GM23248 (cell line): ENCODE measurements at regions not wholly inside any gene's neighbourhood (a gene's known extent, or its start where the extent isn't known, plus 50 kb on each side); places are given as distances from the start of the nearest gene placed in this dataset.
A peak's percentile ranks its signal among the peaks of the same experiment; 100 is the strongest.

Source experiments
- DNase-seq: peaks from one replicate; pipeline ENCODE4 v3.0.0-alpha.2; 2015
- H2AFZ ChIP-seq: fragments of 200-600 bp; sonication (generic); 2 replicates; pipeline ENCODE4 v1.6.1; 2016; ENCODE audit warnings: antibody characterized with exemption
- H3F3A ChIP-seq: fragments of 200-600 bp; sonication (generic); 2 replicates; pipeline ENCODE4 v1.6.1; 2016; ENCODE audit warnings: mild to moderate bottlenecking, antibody characterized with exemption, mixed run types; ENCODE audit not compliant: insufficient read depth
- H3K27ac ChIP-seq: fragments of 200-600 bp; sonication (generic); 2 replicates; pipeline ENCODE4 v1.5.1; 2016; ENCODE audit warnings: mild to moderate bottlenecking
- H3K27me3 ChIP-seq: fragments of 200-600 bp; sonication (generic); replicated peaks from 2 replicates; pipeline ENCODE4 v1.6.1; 2016; ENCODE audit warnings: mild to moderate bottlenecking; ENCODE audit not compliant: insufficient read depth
- H3K36me3 ChIP-seq: fragments of 200-600 bp; sonication (generic); 2 replicates; pipeline ENCODE4 v1.6.1; 2016; ENCODE audit warnings: low read depth, mild to moderate bottlenecking
- H3K4me1 ChIP-seq: fragments of 200-600 bp; sonication (generic); 2 replicates; pipeline ENCODE4 v1.6.1; 2016; ENCODE audit warnings: mild to moderate bottlenecking; ENCODE audit not compliant: insufficient read depth
- H3K4me2 ChIP-seq: fragments of 200-600 bp; sonication (generic); one replicate; pipeline ENCODE4 v1.6.1; 2016; ENCODE audit warnings: mild to moderate bottlenecking; ENCODE audit not compliant: unreplicated experiment
- H3K4me3 ChIP-seq: fragments of 200-600 bp; sonication (generic); 2 replicates; pipeline ENCODE4 v1.5.1; 2016; ENCODE audit warnings: mild to moderate bottlenecking
- H3K79me2 ChIP-seq: fragments of 200-600 bp; sonication (generic); 2 replicates; pipeline ENCODE4 v1.6.1; 2016; ENCODE audit warnings: mild to moderate bottlenecking; ENCODE audit not compliant: insufficient read depth
- H3K9ac ChIP-seq: fragments of 200-600 bp; sonication (generic); 2 replicates; pipeline ENCODE4 v1.6.1; 2016; ENCODE audit warnings: mild to moderate bottlenecking
- H3K9me2 ChIP-seq: fragments of 200-600 bp; sonication (generic); 2 replicates; pipeline ENCODE4 v1.6.1; 2016; ENCODE audit warnings: mixed run types, mild to moderate bottlenecking, moderate library complexity; ENCODE audit not compliant: insufficient read depth
- H3K9me3 ChIP-seq: fragments of 200-600 bp; sonication (generic); one replicate; pipeline ENCODE4 v1.6.1; 2017; ENCODE audit warnings: low read depth
- H4K20me1 ChIP-seq: fragments of 200-600 bp; sonication (generic); 2 replicates; pipeline ENCODE4 v1.6.0; 2016; ENCODE audit not compliant: insufficient read depth
- EZH2 ChIP-seq: fragments of 200-600 bp; sonication (generic); IDR thresholded peaks from 2 replicates; pipeline ENCODE4 v1.6.1; 2018; ENCODE audit warnings: antibody characterized with exemption, mild to moderate bottlenecking; ENCODE audit not compliant: insufficient read depth, poor library complexity, severe bottlenecking
- EZH2phosphoT487 ChIP-seq: fragments of 200-600 bp; sonication (generic); IDR thresholded peaks from 2 replicates; pipeline ENCODE4 v1.6.1; 2018; ENCODE audit warnings: antibody characterized with exemption, moderate library complexity, mild to moderate bottlenecking, low read depth; ENCODE audit not compliant: insufficient read depth
- WGBS, 2 experiments: methylation state at CpG; one replicate each; pipeline ENCODE4 v1.1.6; 2015 to 2017; ENCODE audit warnings: low lambda C conversion rate in 2 of 2, low coverage in 1 of 2; ENCODE audit errors: missing lambda C conversion rate in 2 of 2; 5-methylcytosine and 5-hydroxymethylcytosine counted together
- in situ Hi-C: fragments of 300-500 bp; cut with MboI; formaldehyde crosslinking; loops from 2 replicates; pipeline ENCODE4 v1.15.0; 2020

- H4K20me1 ChIP-seq: no peaks in the 10 kb centered on the region
- H3K27me3 ChIP-seq: no peaks in the 10 kb centered on the region
- H3K4me1 ChIP-seq: peaks cover 42% of the 10 kb centered on the region
- no peak overlapping the region for H3K4me3 ChIP-seq
- H3K4me2 ChIP-seq: no peak overlapping the region
- H3K27ac ChIP-seq: no peak overlapping the region
- H3K9me3 ChIP-seq: no peaks in the 10 kb centered on the region
- TF ChIP-seq EZH2phosphoT487: no peak
- TF ChIP-seq EZH2: no peak
- H3K9ac ChIP-seq: no peak overlapping the region
- no peaks in the 10 kb centered on the region for H3K36me3 ChIP-seq
- no peak for DNase-seq
- H3K9me2 ChIP-seq: no peaks in the 10 kb centered on the region
- 82 to 84% methylated on average over 4 of the region's 4 CpGs for WGBS, 2 experiments
- in situ Hi-C loops: no loop called here
- H3F3A ChIP-seq: peaks cover 32% of the 10 kb centered on the region; the same call in 1 of the 2 replicates
- no peak overlapping the region for H2AFZ ChIP-seq
- H3K79me2 ChIP-seq: no peaks in the 10 kb centered on the region
Observed at GRCh38 chr5:34495178-34495577, 160.9 kb upstream of the RAI14 start.

GRCh38 chr5:34496260-34496691, 159.9 kb upstream of the RAI14 start:
- no peaks in the 10 kb centered on the region for H3K79me2 ChIP-seq
- peak overlapping the region; percentile 78 for H2AFZ ChIP-seq
- peak overlapping the region; percentile 55 for H3K4me2 ChIP-seq
- peak overlapping the region; percentile 47 for H3K9ac ChIP-seq
- DNase-seq: peak; percentile 67
- H3K4me3 ChIP-seq: peak overlapping the region; percentile 19; the same call in 1 of the 2 replicates
- no peaks in the 10 kb centered on the region for H3K27me3 ChIP-seq
- H3K9me3 ChIP-seq: no peaks in the 10 kb centered on the region
- peaks cover 35% of the 10 kb centered on the region; the same call in 1 of the 2 replicates for H3F3A ChIP-seq
- no peaks in the 10 kb centered on the region for H3K9me2 ChIP-seq
- in situ Hi-C loops: no loop called here
- H4K20me1 ChIP-seq: no peaks in the 10 kb centered on the region
- H3K27ac ChIP-seq: no peak overlapping the region
- WGBS, 2 experiments: 20 to 21% methylated on average over 13 of the region's 13 CpGs
- peaks cover 47% of the 10 kb centered on the region for H3K4me1 ChIP-seq
- no peaks in the 10 kb centered on the region for H3K36me3 ChIP-seq
- TF ChIP-seq EZH2: no peak
- TF ChIP-seq EZH2phosphoT487: no peak

- Histone ChIP-seq H3K27ac (no peak overlapping the region), H3K9me3 (no peaks in the 10 kb centered on the region), H3F3A (peaks cover 35% of the 10 kb centered on the region; the same call in 1 of the 2 replicates), H3K4me1 (peaks cover 47% of the 10 kb centered on the region), H3K27me3 (no peaks in the 10 kb centered on the region), H3K79me2 (no peaks in the 10 kb centered on the region), H3K4me2 (peak overlapping the region; percentile 55), H3K36me3 (no peaks in the 10 kb centered on the region), H4K20me1 (no peaks in the 10 kb centered on the region), H3K9ac (peak overlapping the region; percentile 47), H3K4me3 (peak overlapping the region; percentile 19; the same call in 1 of the 2 replicates), H2AFZ (peak overlapping the region; percentile 78), H3K9me2 (no peaks in the 10 kb centered on the region)
- TF ChIP-seq EZH2phosphoT487: no peak
- TF ChIP-seq EZH2: no peak
- in situ Hi-C loops: no loop called here
- 28 to 32% methylated on average over 10 of the region's 10 CpGs for WGBS, 2 experiments
- DNase-seq: peak; percentile 18
Observed at GRCh38 chr5:34496701-34497469, 159.2 kb upstream of the RAI14 start.

- 38 to 56% methylated on average over 3 of the region's 3 CpGs for WGBS, 2 experiments
- H3K4me1 ChIP-seq: peaks cover 47% of the 10 kb centered on the region
- H3K9ac ChIP-seq: no peak overlapping the region
- no peaks in the 10 kb centered on the region for H3K79me2 ChIP-seq
- H2AFZ ChIP-seq: peak overlapping the region; percentile 78
- TF ChIP-seq EZH2: no peak
- no peak for TF ChIP-seq EZH2phosphoT487
- H3K4me2 ChIP-seq: no peak overlapping the region
- no peaks in the 10 kb centered on the region for H3K9me3 ChIP-seq
- no peak for DNase-seq
- no peaks in the 10 kb centered on the region for H3K27me3 ChIP-seq
- H3K9me2 ChIP-seq: no peaks in the 10 kb centered on the region
- no peak overlapping the region for H3K4me3 ChIP-seq
- H3K27ac ChIP-seq: no peak overlapping the region
- in situ Hi-C loops: no loop called here
- H3F3A ChIP-seq: peaks cover 35% of the 10 kb centered on the region; the same call in 1 of the 2 replicates
- H4K20me1 ChIP-seq: no peaks in the 10 kb centered on the region
- H3K36me3 ChIP-seq: no peaks in the 10 kb centered on the region
Observed at GRCh38 chr5:34497470-34497808, 158.7 kb upstream of the RAI14 start.
